ENCODE measurements at regions not wholly inside any gene's neighbourhood (a gene's known extent, or its start where the extent isn't known, plus 50 kb on each side); places are given as distances from the start of the nearest gene placed in this dataset.

- DNase-seq, result no peak
Observed at GRCh38 chr3:182233405-182233804, 521.7 kb downstream of the SOX2 start.

DNA sequence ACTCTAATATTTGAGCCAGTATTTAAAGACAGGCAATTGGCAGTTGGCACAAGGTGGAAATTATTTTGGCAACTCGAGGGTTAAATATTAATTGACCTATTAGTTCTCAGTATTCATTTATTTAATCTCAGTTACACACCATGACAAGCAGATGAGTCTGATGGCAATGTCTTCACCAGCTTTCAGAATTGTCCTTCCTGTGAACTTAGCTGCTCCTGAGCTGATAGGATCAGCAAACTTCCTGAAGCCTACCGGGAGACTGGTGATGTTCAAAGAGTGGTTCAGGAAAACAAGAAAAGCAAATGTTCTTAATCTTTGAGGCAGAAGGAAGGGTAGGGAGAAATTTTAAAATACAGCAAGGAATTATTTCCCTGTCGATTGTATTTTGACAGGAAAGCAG lies 522.2 kb downstream of the SOX2 start:
- DNase-seq, result no peak

- no peak for DNase-seq
Observed at GRCh38 chr3:182234881-182235280, 523.2 kb downstream of the SOX2 start.

GRCh38 chr3:182235504-182235903 lies 523.8 kb downstream of the SOX2 start:
- DNase-seq, result no peak

DNA sequence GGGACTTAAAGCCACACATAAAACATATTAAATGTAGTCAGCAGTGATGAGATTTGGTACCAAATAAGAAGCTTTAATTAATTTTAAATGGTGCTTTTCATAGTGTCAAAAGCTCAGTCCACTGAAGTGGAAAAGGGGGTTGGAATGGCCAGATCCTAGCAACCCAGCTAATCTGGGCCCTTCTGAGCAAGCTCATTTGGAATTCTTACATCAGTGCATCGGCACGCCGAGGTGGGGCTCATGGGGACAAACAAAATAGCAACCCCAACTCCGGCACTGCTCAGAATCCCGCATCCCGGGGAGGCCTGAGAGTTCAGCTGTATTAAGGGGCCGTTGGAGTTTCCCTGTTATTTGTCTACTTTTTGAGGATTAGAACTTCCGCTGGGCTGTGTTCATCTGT lies 526.4 kb downstream of the SOX2 start:
- DNase-seq, result no peak

DNA sequence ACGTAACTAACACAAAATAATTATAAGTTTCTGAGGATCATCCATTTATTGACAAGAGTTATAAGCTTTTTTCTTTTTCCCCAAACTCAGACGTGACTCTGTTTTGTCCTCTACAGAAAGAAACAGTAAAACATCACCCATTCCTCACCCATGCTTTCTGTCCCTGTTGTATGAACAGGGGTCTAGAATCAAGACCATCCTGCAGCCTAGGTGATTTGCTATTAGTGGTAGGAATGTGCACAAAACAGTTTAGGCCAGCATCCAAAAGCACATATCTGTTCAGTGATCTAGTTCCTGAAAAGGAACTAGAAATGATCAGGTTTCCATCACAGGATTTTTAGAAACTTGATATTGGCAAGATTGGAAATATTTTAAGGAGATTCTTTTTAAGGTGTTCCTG lies 527.6 kb downstream of the SOX2 start:
- no peak for DNase-seq

DNA sequence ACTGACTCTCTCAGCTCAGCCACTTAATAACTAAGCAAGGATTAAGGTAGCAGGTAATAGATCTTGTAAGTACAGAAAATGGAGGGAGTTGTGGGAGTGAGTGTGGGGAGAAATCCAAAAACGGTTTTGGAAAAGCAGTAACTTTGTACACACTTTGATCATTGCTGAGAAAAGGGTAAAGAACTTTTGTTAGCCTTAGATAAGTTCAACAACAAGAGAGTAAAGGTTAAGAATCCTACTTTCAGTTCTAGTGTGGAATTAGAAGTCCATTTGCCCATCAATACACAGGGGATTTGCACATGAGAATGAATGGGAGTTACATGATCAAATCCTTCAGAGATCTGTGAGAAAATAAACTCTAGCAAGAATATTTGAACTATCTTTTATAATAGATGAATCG lies 528.7 kb downstream of the SOX2 start:
- no peak for DNase-seq

- no peak for DNase-seq
Observed at GRCh38 chr3:182241196-182241765, 529.6 kb downstream of the SOX2 start.

- DNase-seq, result no peak
Observed at GRCh38 chr3:182241766-182242488, 530.2 kb downstream of the SOX2 start.

- DNase-seq, result no peak
Observed at GRCh38 chr3:182242489-182242942, 530.8 kb downstream of the SOX2 start.

- no peak for DNase-seq
Observed at GRCh38 chr3:182243625-182244024, 531.9 kb downstream of the SOX2 start.

DNA sequence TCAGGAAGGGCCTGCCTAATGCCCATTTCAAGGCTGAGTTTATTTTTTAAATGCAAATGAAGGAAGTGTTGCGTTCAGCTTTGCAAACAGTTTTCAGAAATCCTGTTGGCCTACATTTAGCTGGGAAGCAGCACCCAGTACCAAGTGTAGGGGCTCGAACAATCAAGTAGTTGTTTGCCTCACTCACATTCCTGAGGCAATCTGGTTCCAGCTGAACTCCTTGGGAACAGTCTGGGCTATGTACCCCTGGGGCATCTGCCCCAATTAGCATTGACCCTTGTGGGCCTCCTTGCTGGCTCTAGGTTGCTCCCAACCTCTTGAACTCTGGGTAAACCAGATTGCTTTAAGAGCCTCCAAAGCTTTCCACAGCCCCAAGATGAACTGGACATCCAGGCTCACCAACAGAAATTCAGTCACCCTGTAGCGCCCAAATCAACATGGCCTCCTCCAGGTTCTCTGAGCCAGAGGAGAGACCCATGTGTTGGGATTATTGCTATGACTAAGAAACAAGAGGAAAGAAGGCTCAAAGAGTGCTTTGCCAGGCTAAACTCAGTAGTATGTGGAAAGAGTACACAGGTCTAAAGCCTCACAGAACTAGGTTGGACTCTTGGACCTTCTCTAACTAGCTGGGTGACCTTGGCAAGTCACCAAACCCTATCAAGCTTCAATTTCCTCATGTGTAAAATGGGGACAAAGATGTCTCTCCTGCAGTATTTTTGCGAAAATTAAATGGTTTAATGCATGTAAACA lies 532.7 kb downstream of the SOX2 start:
- no peak for DNase-seq

DNA sequence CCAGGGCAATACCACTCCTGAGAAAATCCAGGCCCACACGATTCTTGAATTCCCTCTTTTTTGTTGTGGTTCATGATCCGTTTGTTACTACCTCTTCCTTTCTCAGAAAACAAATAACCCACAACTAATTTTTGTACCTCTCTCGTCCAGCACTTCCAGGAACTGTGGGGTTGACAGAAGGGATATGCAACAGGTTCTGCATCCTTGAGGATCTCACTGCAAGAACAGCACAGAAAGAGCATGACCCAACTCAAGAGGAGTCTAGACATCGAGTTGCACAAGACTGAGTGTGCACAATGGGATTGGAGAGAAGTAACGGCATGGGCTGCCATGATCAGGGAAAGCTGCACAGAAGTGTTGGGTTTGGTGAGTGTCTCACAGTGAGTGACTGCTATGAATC lies 533.3 kb downstream of the SOX2 start:
- no peak for DNase-seq

DNA sequence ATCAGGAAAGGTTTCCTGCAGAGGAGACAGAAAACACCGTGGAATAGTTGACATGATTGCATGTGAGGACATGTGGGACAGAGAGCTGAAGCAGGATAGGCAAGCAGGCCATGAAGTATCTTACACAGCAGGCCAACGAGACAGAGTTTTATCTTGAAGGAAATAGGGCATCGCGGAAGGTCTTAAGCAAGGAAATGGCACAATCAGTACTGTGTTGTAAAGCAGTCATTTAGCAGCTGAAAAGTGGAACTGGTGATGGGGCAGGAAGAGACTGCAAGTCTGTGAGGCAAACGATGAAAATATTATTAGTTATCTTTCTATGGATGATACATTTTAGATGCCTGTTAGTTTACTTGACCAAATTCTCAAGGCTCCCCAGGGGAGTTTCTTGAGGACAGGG lies 535.1 kb downstream of the SOX2 start:
- DNase-seq, result no peak

GRCh38 chr3:182248349-182248880 lies 536.7 kb downstream of the SOX2 start:
- DNase-seq, result no peak

DNA sequence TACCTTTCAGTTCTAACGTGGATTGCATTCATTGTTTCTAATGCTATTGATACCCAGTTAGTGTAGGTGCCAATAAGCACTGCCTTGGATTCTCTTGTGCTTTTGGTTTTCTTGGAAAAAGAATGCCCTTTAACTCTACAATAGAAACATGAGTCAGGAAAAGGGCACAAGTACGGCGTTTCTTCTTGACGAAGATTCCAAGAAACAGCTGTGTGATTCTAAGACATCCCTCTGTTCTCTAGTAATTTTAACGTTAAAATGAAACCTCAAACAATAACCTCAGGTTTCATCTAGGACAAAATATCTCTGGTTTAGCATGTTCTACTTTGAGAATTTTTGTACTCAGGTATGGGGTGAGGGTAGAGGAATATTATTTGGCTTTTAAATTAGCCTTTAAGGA lies 540.5 kb upstream of the ATP11B start:
- no peak for DNase-seq

DNA sequence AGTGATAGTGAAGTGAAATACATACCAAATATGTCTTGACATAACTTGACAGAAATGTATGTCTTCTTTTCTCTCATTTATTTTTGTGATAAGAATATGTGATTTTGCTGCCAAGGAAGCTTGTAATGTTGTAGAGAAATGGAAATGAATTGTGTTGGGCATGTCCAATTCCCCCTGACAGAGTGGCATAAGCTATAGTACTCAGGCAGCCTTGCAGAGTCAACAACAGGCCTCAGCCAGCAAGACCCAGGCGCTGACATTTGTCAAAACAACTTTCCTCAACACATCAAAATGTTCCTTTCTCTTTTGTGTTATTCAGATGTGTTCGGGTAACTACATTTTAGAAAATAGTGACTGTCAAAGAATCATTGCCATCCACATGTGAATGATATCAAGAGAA lies 538.1 kb upstream of the ATP11B start:
- no peak for DNase-seq

GRCh38 chr3:182257361-182257760 lies 535.9 kb upstream of the ATP11B start:
- no peak for DNase-seq

DNA sequence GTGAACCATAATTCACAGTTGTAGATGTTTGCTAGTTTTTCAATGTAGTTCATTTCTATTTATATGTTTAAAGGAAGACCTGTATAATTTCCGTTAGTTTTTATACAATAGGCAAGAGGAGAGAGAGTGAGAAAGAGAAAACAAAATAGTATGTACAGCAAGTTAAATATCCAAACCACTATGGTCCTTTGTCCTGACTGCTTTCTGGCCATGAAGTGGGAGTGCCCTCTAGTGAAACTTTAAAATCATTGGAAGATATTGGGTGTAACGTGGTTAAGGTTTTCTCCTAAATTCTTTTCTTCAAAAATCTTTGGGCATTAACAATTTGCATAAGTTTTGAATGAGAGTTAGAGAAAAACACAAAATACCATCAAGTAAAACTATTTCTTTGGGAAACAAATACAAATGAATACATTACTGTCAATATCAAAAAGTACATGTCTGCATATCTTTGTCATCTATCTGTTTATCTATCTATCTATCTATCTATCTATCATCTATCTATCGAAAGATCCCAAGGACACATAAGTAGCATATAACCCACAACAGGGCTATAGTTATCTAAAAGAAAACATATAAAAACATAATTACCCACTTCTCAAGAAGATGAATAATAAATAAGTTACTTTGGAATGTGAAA lies 534.6 kb upstream of the ATP11B start:
- no peak for DNase-seq

- no peak for DNase-seq
Observed at GRCh38 chr3:182259579-182259978, 533.7 kb upstream of the ATP11B start.

DNA sequence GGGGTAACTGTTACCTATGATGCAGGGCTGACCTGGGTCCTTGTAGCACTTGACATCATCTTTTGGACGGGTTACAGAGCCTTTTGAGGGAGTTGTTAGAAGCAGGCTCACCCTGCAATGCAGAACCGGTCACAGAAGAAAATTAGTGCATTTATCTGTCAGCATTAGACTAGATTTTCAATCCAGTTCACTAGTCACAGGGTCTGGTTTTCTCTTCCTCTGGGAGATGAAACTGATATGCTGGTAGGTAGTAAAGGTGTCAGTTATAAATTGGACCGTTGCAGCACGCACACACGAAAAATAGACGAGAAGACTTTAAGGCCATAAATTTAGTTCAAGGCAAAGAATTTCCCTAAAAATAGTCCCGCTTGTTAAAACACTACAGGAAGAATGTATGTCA lies 532.3 kb upstream of the ATP11B start:
- DNase-seq, result no peak

- DNase-seq, result no peak
Observed at GRCh38 chr3:182268711-182269110, 524.6 kb upstream of the ATP11B start.

DNA sequence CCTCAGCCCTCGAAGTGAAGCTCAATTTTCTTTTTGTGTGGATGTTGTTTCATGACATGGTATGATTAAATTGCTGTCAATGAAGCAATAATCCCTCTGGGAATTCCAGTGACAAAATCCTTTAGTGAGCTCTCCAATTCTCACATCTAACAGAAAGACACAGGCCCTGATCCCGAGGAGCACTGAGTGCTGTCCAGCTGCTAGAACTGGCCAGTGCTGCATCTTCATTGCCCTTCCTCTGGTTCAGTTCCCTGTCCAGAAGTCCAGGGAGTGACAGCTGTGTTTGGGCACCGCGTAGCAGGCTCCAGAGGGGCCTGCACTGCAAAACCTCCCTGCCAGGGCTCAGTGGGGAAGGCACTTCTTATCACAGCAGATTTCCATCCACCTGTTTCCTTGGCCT lies 516.8 kb upstream of the ATP11B start:
- no peak for DNase-seq

GRCh38 chr3:182284793-182285192 lies 508.5 kb upstream of the ATP11B start:
- no peak for DNase-seq
